DMS153 treated with DMSO at 0.1 percent for 48 hours (cell line): ENCODE measurements at regions not wholly inside any gene's neighbourhood (a gene's known extent, or its start where the extent isn't known, plus 50 kb on each side); places are given as distances from the start of the nearest gene placed in this dataset.
"Not testable (repeated sequence)": the region's sequence is repeated elsewhere in the genome, so short reads cannot be mapped to it uniquely, and the experiment has no call there.

ENCODE experiments used
- DNase-seq: peaks from one replicate; lab custom pipeline; 2025; ENCODE audit not compliant: unreplicated experiment; lab: John Stamatoyannopoulos, UW

- no peak for DNase-seq
Observed at GRCh38 chr17:36695082-36695481, 93.7 kb downstream of the MRM1 start.

GRCh38 chr17:36695710-36696109 lies 94.3 kb downstream of the MRM1 start:
- DNase-seq, result not testable (repeated sequence)

DNA sequence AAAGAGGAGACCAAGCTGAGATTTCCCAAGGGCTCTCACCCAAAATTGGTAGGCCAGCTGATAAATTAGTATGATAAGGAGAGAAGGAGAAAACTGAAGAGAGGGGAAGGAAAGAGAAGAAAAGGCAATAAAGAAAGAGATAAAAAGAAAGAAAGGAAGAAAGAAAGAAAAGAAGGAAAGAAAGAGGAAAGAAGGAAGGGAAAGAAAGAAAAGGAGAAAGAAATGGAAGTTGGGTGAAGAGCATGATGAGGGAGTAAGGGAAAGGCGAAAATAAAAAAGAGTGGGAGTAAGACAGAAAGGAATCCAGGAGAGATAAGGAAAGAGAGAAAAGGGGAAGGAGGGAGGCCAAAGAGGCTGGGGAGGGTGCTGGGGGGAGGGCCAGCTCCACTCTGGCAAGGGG lies 95.4 kb downstream of the MRM1 start:
- no peak for DNase-seq

DNA sequence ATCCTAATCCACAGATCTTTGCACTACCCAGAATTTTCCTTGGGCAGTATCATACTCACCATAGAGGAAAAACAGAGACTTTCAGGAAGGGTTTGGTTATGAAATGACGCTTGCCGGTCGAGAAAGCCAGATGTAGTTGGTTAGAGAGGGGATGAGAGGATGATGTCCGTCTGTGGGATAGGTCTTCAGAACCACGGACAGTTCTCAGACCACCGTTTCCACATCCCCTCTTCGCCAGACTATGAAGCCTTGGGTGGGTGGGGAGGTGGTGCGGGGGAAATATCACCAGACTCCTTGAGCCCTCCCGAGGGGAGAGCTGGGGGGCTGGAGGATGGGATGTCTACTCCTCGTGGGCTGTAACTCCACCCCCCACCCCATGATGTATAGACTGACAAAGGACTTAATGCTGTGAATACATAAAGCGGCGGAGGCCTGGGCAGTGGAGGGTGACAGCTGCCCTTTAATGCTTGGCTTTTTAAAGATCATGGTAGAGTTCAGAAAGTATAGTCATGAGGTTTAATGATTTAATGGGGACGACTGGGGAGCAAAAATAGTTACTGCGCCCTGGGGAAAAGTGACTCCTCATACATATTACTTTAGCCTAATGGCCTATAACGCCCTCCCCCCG lies 96.6 kb downstream of the MRM1 start:
- no peak for DNase-seq

GRCh38 chr17:36701429-36702099 lies 100.2 kb downstream of the MRM1 start:
- DNase-seq, result no peak

GRCh38 chr17:36702636-36703035 lies 101.3 kb downstream of the MRM1 start:
- DNase-seq, result no peak

DNA sequence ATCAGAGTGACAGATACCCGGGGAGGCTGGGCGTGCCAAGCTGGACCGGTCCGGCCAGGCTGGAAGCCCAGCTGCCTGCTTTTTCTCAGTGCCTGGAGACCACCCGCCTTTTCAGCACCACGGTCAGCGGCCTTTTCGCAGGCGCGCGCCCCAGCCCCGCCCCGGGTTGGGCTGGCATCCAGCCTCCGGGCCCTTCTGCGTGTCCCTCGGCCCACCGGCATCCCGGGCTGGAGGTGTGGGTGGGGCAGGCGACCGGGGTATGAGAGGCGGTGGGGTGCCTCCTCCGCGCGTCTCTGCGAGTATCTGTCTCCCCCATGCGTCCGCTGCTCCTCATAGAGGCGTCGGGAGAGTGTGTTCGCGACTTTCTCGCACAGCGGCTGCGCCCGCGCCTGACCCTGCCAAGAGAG lies 102.5 kb downstream of the MRM1 start:
- DNase-seq, result no peak

DNA sequence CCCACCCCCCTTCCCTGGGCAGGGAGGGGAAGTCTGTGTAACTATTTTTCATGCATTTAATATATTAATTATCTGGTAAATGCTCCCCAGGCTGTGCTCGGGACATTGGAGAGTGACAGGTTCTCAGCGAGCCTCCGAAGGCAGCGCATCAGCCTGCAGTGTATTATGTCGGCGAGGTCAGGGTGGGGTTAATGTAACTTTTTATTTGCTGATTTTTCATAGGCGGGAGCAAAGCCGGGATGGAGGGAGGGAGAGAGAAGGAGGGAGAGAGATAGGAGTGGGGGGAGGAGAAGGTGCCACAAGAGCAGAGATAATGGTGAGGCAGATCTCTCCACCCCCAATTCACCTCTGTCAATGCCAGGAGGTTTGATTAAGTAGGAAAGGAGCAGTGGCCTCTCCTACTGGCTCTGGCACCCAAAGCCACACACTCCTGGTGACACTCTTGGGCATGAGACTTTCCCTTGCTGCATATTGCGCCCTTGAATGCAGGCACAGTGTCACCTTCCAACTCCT lies 104.0 kb downstream of the MRM1 start:
- DNase-seq, result no peak

DNA sequence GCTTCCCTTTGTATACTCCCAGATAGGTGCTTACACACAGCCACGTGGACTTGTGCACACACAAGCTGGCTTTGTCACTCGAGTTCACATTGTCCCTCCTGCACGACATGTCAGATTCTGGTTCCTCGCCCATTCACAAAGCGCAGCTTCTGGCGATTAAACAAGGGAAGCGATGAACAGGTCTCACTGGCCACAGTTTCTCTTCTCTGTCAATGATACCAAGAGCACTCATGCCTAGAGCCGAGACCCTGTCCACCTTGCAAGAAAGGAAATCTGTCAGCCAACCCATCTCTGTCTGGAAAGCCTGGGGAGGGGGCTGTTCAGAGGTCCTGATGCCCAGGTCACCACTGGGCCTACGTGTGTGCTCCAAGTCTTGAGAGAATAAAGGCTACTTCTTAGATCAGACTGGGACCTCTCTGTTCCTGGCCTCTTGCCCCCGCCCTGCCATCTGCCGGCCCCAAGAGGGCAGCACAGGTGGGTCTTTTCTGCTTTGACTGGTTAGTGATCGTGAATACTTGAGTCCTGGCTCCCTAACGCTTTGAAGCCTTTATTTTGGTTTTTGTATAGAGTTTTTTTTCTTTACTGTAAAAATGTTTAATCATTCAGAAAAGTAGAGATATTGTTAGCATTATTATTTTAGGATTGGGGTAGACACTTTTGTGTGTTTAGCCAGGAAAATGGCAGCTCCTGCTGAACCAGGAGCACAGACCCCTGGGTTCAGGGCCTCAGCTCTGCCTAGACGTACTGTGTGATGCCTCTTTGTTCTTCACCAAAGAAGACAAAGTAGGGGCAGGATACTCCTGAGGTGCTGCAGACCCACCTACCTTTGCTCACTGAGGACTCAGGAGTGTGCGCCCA lies 104.7 kb downstream of the MRM1 start:
- DNase-seq, result peak; percentile 50

GRCh38 chr17:36707904-36708303 lies 106.5 kb downstream of the MRM1 start:
- DNase-seq, result no peak

DNA sequence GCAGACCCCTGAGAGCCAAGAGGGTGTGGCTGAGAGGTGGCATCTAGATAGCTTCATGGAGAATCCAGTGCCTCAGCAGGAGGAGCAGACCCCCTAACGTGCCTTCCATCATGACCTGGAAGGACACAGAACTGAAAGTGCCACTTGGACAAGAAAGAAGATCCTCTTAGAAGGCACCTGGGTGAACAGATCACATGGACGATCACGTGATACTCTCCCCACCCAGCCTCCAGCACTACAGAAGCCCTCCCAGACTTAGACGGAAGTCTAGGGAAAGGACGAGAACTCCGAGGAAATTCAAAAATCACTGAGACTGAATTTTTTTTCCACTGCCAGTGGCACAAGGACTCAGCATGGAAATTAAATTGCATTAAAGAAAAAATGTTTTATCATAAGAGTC lies 113.4 kb downstream of the MRM1 start:
- no peak for DNase-seq

- DNase-seq, result no peak
Observed at GRCh38 chr17:36715951-36716350, 114.6 kb downstream of the MRM1 start.

DNA sequence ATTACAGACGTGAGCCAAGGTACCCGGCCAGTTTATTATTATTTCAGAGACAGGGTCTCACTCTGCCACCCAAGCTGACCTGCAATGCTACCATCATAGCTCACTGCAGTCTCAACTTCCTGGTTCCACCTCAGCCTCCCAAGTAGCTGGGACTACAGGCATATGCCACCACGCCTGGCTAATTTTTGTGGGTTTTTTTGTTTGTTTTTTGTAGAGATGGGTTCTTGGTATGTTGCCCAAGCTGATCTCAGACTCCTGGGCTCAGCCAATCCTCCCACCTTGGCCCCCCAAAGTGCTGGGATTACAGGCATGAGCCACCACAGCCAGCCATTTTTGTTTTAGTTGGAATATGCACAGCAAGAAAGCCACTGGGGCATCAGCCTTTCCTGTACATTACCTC lies 115.7 kb downstream of the MRM1 start:
- DNase-seq, result no peak

DNA sequence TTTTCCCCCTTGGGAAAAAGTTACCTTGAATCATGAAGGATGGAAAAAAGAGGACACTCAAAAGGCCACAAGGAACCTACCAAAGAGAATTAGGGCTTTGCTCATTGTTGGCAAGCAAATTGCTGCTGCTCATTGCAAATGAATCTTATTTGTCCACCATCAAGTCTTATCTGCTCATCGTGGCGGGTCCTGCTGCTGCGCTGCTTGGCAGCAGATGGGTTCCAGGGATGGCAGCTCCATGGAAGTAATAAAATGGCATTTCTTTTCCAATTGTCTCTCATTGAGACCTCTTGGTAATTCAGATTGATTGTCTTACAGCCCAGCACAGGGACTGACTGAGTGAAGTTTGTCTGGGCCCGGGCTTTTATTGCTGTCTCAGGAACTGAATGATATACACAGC lies 118.7 kb downstream of the MRM1 start:
- DNase-seq, result no peak

GRCh38 chr17:36721560-36722120 lies 120.3 kb downstream of the MRM1 start:
- DNase-seq, result peak; percentile 28

- DNase-seq, result peak; percentile 78
Observed at GRCh38 chr17:36722121-36722902, 120.9 kb downstream of the MRM1 start.

DNA sequence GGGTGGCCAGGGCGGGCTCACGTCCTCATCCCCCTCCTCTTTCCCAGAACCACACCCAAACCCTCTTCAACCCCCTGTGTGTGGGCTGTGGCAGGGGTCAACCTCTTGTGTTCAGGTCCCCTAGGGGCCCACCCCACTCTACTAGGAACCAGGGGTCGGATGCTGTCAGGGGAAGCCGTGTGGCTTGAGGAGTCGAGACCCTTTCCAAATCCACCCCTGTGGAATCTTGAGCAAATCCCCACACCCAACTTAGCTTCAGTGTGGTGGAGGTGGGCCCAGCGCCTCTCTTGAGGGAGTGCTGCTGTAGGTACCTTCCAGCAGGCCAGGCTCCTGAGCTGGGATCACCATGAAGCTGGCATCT lies 121.5 kb downstream of the MRM1 start:
- DNase-seq, result no peak

DNA sequence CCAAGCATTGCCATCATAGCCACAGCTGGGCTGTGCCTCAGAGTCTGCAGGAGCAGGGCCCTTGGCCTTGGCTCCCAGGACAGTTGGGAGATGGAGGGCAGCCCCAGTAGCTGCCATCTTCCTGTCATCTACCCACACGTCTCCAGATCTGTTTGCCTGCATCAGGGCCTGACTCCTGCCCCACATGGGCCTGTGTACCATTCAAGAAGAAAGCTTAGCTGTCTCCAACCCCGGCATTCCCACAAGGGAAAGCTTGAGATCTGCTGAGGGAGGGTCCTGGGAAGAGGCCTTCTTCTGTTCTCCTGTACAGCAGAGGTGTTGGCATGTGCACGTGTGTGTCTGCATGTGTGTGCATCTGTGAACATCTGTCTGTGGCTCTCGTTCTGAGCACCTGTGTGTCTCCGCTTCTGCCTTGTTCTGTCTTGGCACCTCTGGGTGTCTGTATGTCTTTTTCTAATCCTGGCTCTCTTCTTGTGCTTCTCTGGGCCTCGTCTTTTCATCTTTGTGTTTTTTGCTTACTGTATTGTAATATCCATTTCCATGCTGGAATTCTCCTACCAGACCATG lies 122.2 kb downstream of the MRM1 start:
- DNase-seq, result no peak

DNA sequence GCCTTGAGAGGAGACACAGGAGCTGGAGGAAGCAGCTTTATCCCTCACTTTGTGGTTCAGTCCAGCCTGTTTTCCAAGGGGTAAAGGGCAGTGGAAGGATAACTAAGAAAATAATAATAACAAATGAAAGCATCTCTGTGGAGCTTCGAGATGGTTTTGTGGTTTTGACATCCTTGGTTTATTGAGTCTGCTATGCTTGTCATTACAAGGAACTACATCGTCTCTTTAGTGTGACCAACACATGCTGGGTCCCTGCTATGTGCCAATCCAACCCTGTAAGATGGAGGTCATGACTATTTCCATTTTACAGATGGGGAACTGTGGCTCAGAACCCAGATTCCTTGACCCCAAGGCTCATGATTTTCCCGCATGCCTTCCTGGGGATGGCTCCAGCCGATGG lies 124.8 kb downstream of the MRM1 start:
- no peak for DNase-seq

GRCh38 chr17:36727052-36727451 lies 125.7 kb downstream of the MRM1 start:
- no peak for DNase-seq

DNA sequence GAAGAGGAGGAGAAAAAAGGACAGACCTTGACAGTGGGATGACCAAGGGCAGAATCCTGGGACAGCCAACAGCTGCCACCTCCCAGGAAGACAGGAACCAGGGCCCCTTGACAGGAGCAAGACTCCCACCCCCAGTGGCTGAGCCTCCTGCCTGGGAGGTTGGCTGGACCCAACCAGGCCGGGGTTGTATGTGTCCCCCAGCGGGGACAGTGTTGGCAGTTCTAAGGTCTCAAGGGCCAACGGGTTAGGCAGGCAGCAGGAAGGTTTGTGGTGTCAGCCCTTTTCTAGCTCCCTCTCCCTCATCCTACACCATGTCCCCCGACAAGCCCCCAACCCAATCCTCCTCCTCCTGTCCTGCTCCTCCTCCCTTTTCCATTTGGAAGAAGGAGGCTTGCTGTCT lies 126.2 kb downstream of the MRM1 start:
- no peak for DNase-seq
